CD14-positive monocyte (primary cell): ENCODE measurements at regions not wholly inside any gene's neighbourhood (a gene's known extent, or its start where the extent isn't known, plus 50 kb on each side); places are given as distances from the start of the nearest gene placed in this dataset.

Experiments used
- DNase-seq, 3 donors: peaks; one replicate each; pipeline ENCODE4 v3.0.0-alpha.2; 2011 to 2022
- H2AFZ ChIP-seq: 2 replicates; pipeline ENCODE4 v1.6.0; 2012; ENCODE audit warnings: mild to moderate bottlenecking, low read depth, low read length, inconsistent platforms; ENCODE audit not compliant: insufficient read depth, poor library complexity, severe bottlenecking
- H3K27ac ChIP-seq, 2 donors: 1 replicate in 1 of 2; 2 replicates in 1 of 2; pipeline ENCODE4 v1.5.1; 2012 to 2013; ENCODE audit warnings: low read length in 2 of 2, control low read depth in 1 of 2, inconsistent platforms in 1 of 2, low read depth in 1 of 2, mild to moderate bottlenecking in 1 of 2
- H3K27me3 ChIP-seq, 2 donors: one replicate each; pipeline versions ENCODE4 v1.6.0 to v1.6.1; 2011 to 2013; ENCODE audit warnings: low read length in 2 of 2; ENCODE audit not compliant: control insufficient read depth in 2 of 2, insufficient read depth in 2 of 2
- H3K36me3 ChIP-seq, 2 donors: replicated peaks in 1 of 2; 1 replicate in 1 of 2; 2 replicates in 1 of 2; pipeline versions ENCODE4 v1.5.1 to v1.6.1; 2012 to 2013; ENCODE audit warnings: low read length in 2 of 2, control low read depth in 1 of 2, inconsistent platforms in 1 of 2, mild to moderate bottlenecking in 1 of 2; ENCODE audit not compliant: insufficient read depth in 2 of 2, control insufficient read depth in 1 of 2
- H3K4me1 ChIP-seq, 2 donors: 1 replicate in 1 of 2; 2 replicates in 1 of 2; pipeline versions ENCODE4 v1.5.1 to v1.6.1; 2012 to 2013; ENCODE audit warnings: low read length in 2 of 2, control low read depth in 1 of 2, inconsistent platforms in 1 of 2, mild to moderate bottlenecking in 1 of 2, moderate library complexity in 1 of 2; ENCODE audit not compliant: insufficient read depth in 2 of 2, control insufficient read depth in 1 of 2
- H3K4me2 ChIP-seq: replicated peaks from 2 replicates; pipeline ENCODE3; 2012; ENCODE audit warnings: low read length, moderate library complexity, mild to moderate bottlenecking; ENCODE audit not compliant: poor library complexity, severe bottlenecking; ENCODE audit errors: extremely low read depth
- H3K4me3 ChIP-seq, 3 experiments: fragments of 200-600 bp in 1 of 3; sonication (generic) in 1 of 3; replicated peaks in 1 of 3; 1 replicate in 2 of 3; 2 replicates in 1 of 3; pipeline ENCODE4 v1.5.1; 2011 to 2013; ENCODE audit warnings: low read length in 3 of 3, mild to moderate bottlenecking in 3 of 3, control low read depth in 2 of 3, low read depth in 2 of 3, inconsistent platforms in 1 of 3, moderate library complexity in 1 of 3
- H3K79me2 ChIP-seq: 2 replicates; pipeline ENCODE4 v1.6.0; 2012; ENCODE audit warnings: mild to moderate bottlenecking, control low read depth, inconsistent platforms, low read length, moderate library complexity; ENCODE audit not compliant: insufficient read depth
- H3K9ac ChIP-seq: 2 replicates; pipeline ENCODE4 v1.6.0; 2017; ENCODE audit warnings: low read length, mild to moderate bottlenecking; ENCODE audit not compliant: insufficient read depth, poor library complexity, severe bottlenecking
- H3K9me3 ChIP-seq, 2 donors: replicated peaks in 1 of 2; 1 replicate in 1 of 2; 2 replicates in 1 of 2; pipeline versions ENCODE4 v1.5.1 to v1.6.1; 2012 to 2013; ENCODE audit warnings: low read length in 2 of 2, control low read depth in 1 of 2; ENCODE audit not compliant: control insufficient read depth in 1 of 2, insufficient read depth in 1 of 2
- H4K20me1 ChIP-seq: 2 replicates; pipeline ENCODE4 v1.6.0; 2012; ENCODE audit warnings: mild to moderate bottlenecking, low read length, control low read depth, moderate library complexity; ENCODE audit not compliant: insufficient read depth
- H3K27ac Mint-ChIP-seq, 7 donors: one replicate each; pipeline ENCODE4 v1.8.0; 2020; ENCODE audit warnings: mild to moderate bottlenecking in 7 of 7, mixed read lengths in 7 of 7, moderate library complexity in 6 of 7, inconsistent platforms in 2 of 7
- H3K27me3 Mint-ChIP-seq, 3 donors: one replicate each; pipeline ENCODE4 v1.8.0; 2021 to 2022; ENCODE audit warnings: low read depth in 3 of 3, mild to moderate bottlenecking in 3 of 3, mixed read lengths in 3 of 3, moderate library complexity in 3 of 3, inconsistent platforms in 1 of 3
- H3K36me3 Mint-ChIP-seq, 2 donors: one replicate each; pipeline ENCODE4 v1.8.0; 2020; ENCODE audit warnings: mixed read lengths in 2 of 2, inconsistent platforms in 1 of 2, mild to moderate bottlenecking in 1 of 2
- H3K4me1 Mint-ChIP-seq: one replicate; pipeline ENCODE4 v1.8.0; 2020; ENCODE audit warnings: mild to moderate bottlenecking, mixed read lengths
- H3K4me3 Mint-ChIP-seq, 2 donors: one replicate each; pipeline ENCODE4 v1.8.0; 2020; ENCODE audit warnings: mild to moderate bottlenecking in 2 of 2, mixed read lengths in 2 of 2, moderate library complexity in 1 of 2
- H3K9me3 Mint-ChIP-seq, 7 donors: one replicate each; pipeline ENCODE4 v1.8.0; 2020 to 2022; ENCODE audit warnings: mixed read lengths in 7 of 7, mild to moderate bottlenecking in 6 of 7, moderate library complexity in 6 of 7, inconsistent platforms in 2 of 7
- whole genome bisulfite sequencing: methylation state at CpG from one replicate; pipeline ENCODE4 v1.1.5; 2013; ENCODE audit warnings: missing lambda C conversion rate; ENCODE audit not compliant: insufficient coverage; 5-methylcytosine and 5-hydroxymethylcytosine counted together
- intact Hi-C, 2 donors: fragments of 100-400 bp; cut with micrococcal nuclease; formaldehyde crosslinking; loops; one replicate each; pipeline versions ENCODE4 v1.15.0 to v1.15.1; 2023
- TF ChIP-seq, protein P1 (sequence below): fragments of 200-600 bp; IDR thresholded peaks from one replicate; pipeline ENCODE4 v1.8.0; 2022; ENCODE audit warnings: antibody characterized with exemption, mild to moderate bottlenecking

DNA sequence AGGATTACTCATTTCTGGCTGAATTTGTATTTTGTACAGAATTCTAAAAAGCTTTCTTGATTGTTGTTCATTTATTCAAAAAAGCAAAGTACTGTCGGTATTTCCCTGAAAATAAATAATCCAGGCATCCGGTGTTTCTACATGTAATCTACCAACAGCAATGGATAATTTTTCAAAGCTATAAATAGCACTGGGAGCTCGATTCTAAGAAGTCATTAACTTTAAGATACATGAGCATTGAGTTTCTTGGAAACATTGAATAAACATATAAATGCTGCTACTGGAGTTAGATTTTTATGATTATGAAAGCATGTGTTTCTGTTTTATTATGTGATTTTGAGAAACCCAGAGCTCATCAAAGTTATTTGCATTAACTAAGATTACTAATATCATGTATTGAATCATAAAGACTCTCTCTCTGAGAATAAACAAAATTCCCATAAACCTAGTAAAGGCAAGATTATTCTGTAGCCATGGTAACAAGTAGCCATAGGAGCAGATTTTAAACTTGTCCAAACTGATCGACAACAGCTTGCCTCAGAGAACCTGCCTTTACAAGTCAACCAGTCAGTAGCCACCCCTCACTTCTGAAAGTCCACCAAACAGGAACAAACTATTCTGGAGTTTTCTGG is 197.0 kb downstream of the DRD1 start:
- no peak overlapping the region for H2AFZ ChIP-seq
- no peaks in the 10 kb centered on the region for H3K36me3 ChIP-seq
- H3K9me3 Mint-ChIP-seq = peaks cover 0 to 3% (median 0%) of the 10 kb centered on the region in 7 donors
- 100% methylated on average over 1 of the region's 4 CpGs for WGBS
- H4K20me1 ChIP-seq = no peaks in the 10 kb centered on the region
- H3K4me2 ChIP-seq = no peak overlapping the region
- H3K4me3 Mint-ChIP-seq = no peak overlapping the region
- H3K27ac ChIP-seq = no peak overlapping the region
- no peaks in the 10 kb centered on the region for H3K36me3 Mint-ChIP-seq
- H3K4me3 ChIP-seq = no peak overlapping the region
- DNase-seq = no peak
- no peaks in the 10 kb centered on the region for H3K4me1 ChIP-seq
- no peak overlapping the region for H3K9ac ChIP-seq
- peaks cover 2 to 5% (median 4%) of the 10 kb centered on the region in 3 donors for H3K27me3 Mint-ChIP-seq
- no peaks in the 10 kb centered on the region for H3K27me3 ChIP-seq
- H3K9me3 ChIP-seq = no peaks in the 10 kb centered on the region
- intact Hi-C loops = no loop called here
- TF ChIP-seq, protein P1, sequence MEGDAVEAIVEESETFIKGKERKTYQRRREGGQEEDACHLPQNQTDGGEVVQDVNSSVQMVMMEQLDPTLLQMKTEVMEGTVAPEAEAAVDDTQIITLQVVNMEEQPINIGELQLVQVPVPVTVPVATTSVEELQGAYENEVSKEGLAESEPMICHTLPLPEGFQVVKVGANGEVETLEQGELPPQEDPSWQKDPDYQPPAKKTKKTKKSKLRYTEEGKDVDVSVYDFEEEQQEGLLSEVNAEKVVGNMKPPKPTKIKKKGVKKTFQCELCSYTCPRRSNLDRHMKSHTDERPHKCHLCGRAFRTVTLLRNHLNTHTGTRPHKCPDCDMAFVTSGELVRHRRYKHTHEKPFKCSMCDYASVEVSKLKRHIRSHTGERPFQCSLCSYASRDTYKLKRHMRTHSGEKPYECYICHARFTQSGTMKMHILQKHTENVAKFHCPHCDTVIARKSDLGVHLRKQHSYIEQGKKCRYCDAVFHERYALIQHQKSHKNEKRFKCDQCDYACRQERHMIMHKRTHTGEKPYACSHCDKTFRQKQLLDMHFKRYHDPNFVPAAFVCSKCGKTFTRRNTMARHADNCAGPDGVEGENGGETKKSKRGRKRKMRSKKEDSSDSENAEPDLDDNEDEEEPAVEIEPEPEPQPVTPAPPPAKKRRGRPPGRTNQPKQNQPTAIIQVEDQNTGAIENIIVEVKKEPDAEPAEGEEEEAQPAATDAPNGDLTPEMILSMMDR = no peak
- no peak overlapping the region for H3K27ac Mint-ChIP-seq
- H3K4me1 Mint-ChIP-seq = no peaks in the 10 kb centered on the region
- H3K79me2 ChIP-seq = no peaks in the 10 kb centered on the region

DNA sequence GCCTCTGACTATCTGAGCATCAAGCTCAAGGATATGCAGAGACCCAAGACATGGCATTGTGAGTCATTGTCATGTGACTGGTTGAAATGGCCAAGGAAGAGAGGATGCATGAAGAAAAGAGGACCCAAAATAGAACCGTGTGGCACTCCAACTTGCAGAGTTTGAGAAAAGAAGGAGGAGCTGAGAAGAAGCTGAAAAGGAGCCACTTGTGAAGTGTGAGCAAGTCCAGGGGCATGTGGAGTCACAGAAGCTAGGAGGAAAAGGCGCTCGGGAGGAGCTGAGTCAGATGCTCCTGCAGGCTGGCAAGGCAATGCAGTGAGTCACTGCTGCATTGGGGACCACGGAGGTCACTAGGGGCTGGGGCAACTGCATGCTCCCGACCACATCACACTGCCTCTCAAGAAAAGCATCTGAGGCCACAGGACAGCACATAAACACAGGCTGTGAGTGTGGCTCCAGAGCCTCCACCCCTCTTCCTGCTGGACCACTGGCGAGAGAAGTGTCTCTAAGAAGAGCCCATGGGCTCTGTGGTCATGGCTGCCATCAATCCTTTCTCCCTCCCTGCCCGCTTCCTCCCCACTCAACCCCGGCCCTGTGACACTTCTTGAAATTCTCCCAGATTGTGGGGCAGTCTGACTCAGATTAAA is 197.6 kb downstream of the DRD1 start:
- TF ChIP-seq, protein P1 = no peak
- intact Hi-C loops = no loop called here
- H4K20me1 ChIP-seq = no peaks in the 10 kb centered on the region
- Mint-ChIP-seq H3K9me3 (peaks cover 0 to 3% (median 0%) of the 10 kb centered on the region in 7 donors), H3K36me3 (no peaks in the 10 kb centered on the region), H3K27me3 (peaks cover 2 to 6% (median 4%) of the 10 kb centered on the region in 3 donors), H3K4me1 (no peaks in the 10 kb centered on the region), H3K27ac (peak overlapping the region in 1 of 7 donors; percentile 22), H3K4me3 (no peak overlapping the region)
- H3K9ac ChIP-seq = no peak overlapping the region
- no peak overlapping the region for H3K4me2 ChIP-seq
- no peaks in the 10 kb centered on the region for H3K27me3 ChIP-seq
- no peak overlapping the region for H2AFZ ChIP-seq
- H3K27ac ChIP-seq = no peak overlapping the region
- H3K79me2 ChIP-seq = no peaks in the 10 kb centered on the region
- H3K4me1 ChIP-seq = no peaks in the 10 kb centered on the region
- no peaks in the 10 kb centered on the region for H3K9me3 ChIP-seq
- WGBS = 84% methylated on average over 5 of the region's 8 CpGs
- DNase-seq = no peak
- H3K36me3 ChIP-seq = no peaks in the 10 kb centered on the region
- no peak overlapping the region for H3K4me3 ChIP-seq
